ENCODE measurements at regions not wholly inside any gene's neighbourhood (a gene's known extent, or its start where the extent isn't known, plus 50 kb on each side); places are given as distances from the start of the nearest gene placed in this dataset.

- H3K27ac ChIP-seq: no peak overlapping the region
- TF ChIP-seq CTCF (conservative IDR thresholded peaks at IDR 0.05) (no peak), ZFX (IDR thresholded peaks at IDR 0.05) (no peak)
Observed at GRCh38 chr2:18922276-18922675, 332.9 kb upstream of the NT5C1B start.

- no peak overlapping the region for H3K27ac ChIP-seq
- no peak for TF ChIP-seq ZFX (IDR thresholded peaks at IDR 0.05)
- TF ChIP-seq CTCF (conservative IDR thresholded peaks at IDR 0.05): no peak
Observed at GRCh38 chr2:18918280-18918679, 328.9 kb upstream of the NT5C1B start.

- TF ChIP-seq ZFX (IDR thresholded peaks at IDR 0.05) (no peak), CTCF (conservative IDR thresholded peaks at IDR 0.05) (no peak)
- H3K27ac ChIP-seq: no peak overlapping the region
Observed at GRCh38 chr2:18915227-18915626, 325.9 kb upstream of the NT5C1B start.

GRCh38 chr2:18913512-18913911 is 324.1 kb upstream of the NT5C1B start:
- TF ChIP-seq ZFX (IDR thresholded peaks at IDR 0.05): no peak
- TF ChIP-seq CTCF (conservative IDR thresholded peaks at IDR 0.05): no peak
- no peak overlapping the region for H3K27ac ChIP-seq

- no peak overlapping the region for H3K27ac ChIP-seq
- TF ChIP-seq CTCF (conservative IDR thresholded peaks at IDR 0.05) (no peak), ZFX (IDR thresholded peaks at IDR 0.05) (no peak)
Observed at GRCh38 chr2:18912225-18912888, 323.0 kb upstream of the NT5C1B start.

- TF ChIP-seq CTCF (conservative IDR thresholded peaks at IDR 0.05) (no peak), ZFX (IDR thresholded peaks at IDR 0.05) (no peak)
- H3K27ac ChIP-seq: no peak overlapping the region
Observed at GRCh38 chr2:18911416-18911815, 322.0 kb upstream of the NT5C1B start.

GRCh38 chr2:18910843-18911242 is 321.5 kb upstream of the NT5C1B start:
- no peak overlapping the region for H3K27ac ChIP-seq
- TF ChIP-seq ZFX (IDR thresholded peaks at IDR 0.05) (no peak), CTCF (conservative IDR thresholded peaks at IDR 0.05) (no peak)
